ENCODE measurements at regions not wholly inside any gene's neighbourhood (a gene's known extent, or its start where the extent isn't known, plus 50 kb on each side); places are given as distances from the start of the nearest gene placed in this dataset.

DNA sequence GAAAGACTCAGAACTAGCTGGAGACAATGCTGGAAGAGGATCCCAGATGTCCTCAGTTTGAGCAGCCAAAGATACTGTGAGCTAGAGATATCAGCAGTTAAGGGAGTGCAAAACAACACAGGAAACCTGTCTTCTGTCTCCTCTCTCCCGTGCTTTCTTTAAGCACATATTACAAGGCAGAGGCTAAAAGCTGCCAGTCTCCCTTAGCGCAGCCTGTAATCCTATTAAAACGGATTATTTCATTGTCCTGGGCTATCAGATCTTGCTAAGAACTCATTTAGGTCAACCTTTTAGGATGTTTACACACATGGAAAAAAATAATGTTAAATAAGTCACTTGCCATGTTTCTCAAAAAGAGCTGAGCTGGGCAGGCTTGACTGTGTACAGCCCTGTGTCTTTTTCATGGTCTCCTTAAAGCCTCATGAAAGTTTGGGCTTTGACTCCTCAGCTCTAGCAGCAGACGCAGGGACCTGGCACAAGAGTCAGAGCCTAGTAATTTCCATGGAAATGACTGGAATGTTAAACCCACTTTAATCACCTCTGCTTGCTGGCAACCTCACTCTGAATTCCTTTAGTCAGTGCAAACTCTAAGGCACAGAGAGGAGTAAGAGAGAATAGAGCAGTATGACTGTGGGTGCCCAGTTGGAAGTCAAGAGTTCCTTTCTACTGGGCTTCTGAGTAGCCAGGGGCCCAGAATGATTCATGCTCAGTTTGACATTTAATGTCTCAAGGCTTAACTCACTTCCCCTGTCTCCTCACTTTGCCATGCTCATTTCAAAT is 491.9 kb downstream of the NTRK3 start:
- no peak for FAIRE-seq

DNA sequence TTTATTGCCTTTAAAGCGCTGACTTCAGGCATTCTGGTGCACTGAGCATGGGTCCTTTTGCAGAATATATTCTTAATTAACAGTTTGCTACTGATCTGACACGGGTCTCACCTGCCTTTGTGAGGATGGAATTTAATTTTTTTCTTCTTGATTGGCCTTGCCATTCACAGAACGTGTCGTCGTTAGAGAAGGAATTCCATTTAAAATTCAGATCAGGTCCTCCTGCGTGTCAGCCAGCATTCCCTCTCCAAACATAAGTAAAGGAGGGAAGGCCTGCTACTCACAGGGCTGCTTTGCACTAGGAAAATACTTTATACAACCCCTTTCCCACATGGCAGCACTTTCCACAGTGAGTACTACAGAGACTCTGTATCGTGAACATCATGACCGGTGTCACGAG is 492.7 kb downstream of the NTRK3 start:
- ChIA-PET CTCF (no interaction called here), POLR2A (no interaction called here)
- Histone ChIP-seq H3K27ac (peak overlapping the region in 1 of 2 experiments; percentile 55; a peak in 3 of 6 replicates), H3K4me3 (no peak overlapping the region), H3K9me3 (no peaks in the 10 kb centered on the region), H3K4me1 (peaks cover 14% of the 10 kb centered on the region), H3K4me2 (no peak overlapping the region)
- 65% methylated on average over 9 of the region's 9 CpGs for WGBS (ENCODE audit: missing lambda C conversion rate)
- TF ChIP-seq, protein P1, sequence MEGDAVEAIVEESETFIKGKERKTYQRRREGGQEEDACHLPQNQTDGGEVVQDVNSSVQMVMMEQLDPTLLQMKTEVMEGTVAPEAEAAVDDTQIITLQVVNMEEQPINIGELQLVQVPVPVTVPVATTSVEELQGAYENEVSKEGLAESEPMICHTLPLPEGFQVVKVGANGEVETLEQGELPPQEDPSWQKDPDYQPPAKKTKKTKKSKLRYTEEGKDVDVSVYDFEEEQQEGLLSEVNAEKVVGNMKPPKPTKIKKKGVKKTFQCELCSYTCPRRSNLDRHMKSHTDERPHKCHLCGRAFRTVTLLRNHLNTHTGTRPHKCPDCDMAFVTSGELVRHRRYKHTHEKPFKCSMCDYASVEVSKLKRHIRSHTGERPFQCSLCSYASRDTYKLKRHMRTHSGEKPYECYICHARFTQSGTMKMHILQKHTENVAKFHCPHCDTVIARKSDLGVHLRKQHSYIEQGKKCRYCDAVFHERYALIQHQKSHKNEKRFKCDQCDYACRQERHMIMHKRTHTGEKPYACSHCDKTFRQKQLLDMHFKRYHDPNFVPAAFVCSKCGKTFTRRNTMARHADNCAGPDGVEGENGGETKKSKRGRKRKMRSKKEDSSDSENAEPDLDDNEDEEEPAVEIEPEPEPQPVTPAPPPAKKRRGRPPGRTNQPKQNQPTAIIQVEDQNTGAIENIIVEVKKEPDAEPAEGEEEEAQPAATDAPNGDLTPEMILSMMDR (IDR thresholded peaks at IDR 0.05), result no peak
- TF ChIP-seq ZSCAN20 (CRISPR knock-in tag; IDR thresholded peaks at IDR 0.05) (no peak), SREBF2 (IDR thresholded peaks at IDR 0.05) (no peak), CHD4 (IDR thresholded peaks at IDR 0.05; ENCODE audit: borderline replicate concordance) (no peak), SMC3 (IDR thresholded peaks at IDR 0.05) (no peak), EHMT2 (IDR thresholded peaks at IDR 0.05; ENCODE audit: low read depth) (no peak)
- TF ChIP-seq, protein P2, sequence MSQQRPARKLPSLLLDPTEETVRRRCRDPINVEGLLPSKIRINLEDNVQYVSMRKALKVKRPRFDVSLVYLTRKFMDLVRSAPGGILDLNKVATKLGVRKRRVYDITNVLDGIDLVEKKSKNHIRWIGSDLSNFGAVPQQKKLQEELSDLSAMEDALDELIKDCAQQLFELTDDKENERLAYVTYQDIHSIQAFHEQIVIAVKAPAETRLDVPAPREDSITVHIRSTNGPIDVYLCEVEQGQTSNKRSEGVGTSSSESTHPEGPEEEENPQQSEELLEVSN (IDR thresholded peaks at IDR 0.05; ENCODE audit: borderline replicate concordance, low read depth), result no peak
- no peak for DNase-seq (ENCODE audit: low read depth in 1 of 2, low spot score in 1 of 2)
- FAIRE-seq, result no peak
- no peak for ATAC-seq

More for the DNA sequence above, 491.9 kb downstream of the NTRK3 start:
- peak overlapping the region; percentile 2; the same call in 1 of the 3 replicates for H3K4me2 ChIP-seq
- H3K9me3 ChIP-seq, result no peaks in the 10 kb centered on the region
- ATAC-seq (peak; percentile 82 to 92), DNase-seq (ENCODE audit: low read depth in 1 of 2, low spot score in 1 of 2) (peak in 1 of 2 experiments; percentile 17)
- TF ChIP-seq, protein P3, sequence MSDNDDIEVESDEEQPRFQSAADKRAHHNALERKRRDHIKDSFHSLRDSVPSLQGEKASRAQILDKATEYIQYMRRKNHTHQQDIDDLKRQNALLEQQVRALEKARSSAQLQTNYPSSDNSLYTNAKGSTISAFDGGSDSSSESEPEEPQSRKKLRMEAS (IDR thresholded peaks at IDR 0.05), result peak; percentile 29; the same call in 1 of the 2 replicates
- TF ChIP-seq HEYL (CRISPR knock-in tag; IDR thresholded peaks at IDR 0.05), result no peak
- no peak for TF ChIP-seq CEBPB (IDR thresholded peaks at IDR 0.05)
- no peak for TF ChIP-seq FOSB (CRISPR knock-in tag; IDR thresholded peaks at IDR 0.05)
- TF ChIP-seq EP300 (IDR thresholded peaks at IDR 0.05), result 0 out of 5 replicates have a peak, but pooled peaks of 1 of the 2 experiments have one; percentile 18
- no peak for TF ChIP-seq MYC (IDR thresholded peaks at IDR 0.05; ENCODE audit: borderline replicate concordance, low read length)
- POLR2A ChIA-PET, result no interaction called here
- H3K4me1 ChIP-seq, result peaks cover 14% of the 10 kb centered on the region
- CTCF ChIA-PET, result interaction anchor here (1.4 to 1.8 kb wide), 2 partner anchors 78 to 482 kb away, joined by 6 read pairs; no protein-coding TSS in a partner anchor
- 22% methylated on average over 4 of the region's 4 CpGs for WGBS (ENCODE audit: missing lambda C conversion rate)
- peak overlapping the region in 1 of 2 experiments; percentile 60; a peak in 3 of 6 replicates for H3K27ac ChIP-seq
- no peak overlapping the region for H3K4me3 ChIP-seq

DNA sequence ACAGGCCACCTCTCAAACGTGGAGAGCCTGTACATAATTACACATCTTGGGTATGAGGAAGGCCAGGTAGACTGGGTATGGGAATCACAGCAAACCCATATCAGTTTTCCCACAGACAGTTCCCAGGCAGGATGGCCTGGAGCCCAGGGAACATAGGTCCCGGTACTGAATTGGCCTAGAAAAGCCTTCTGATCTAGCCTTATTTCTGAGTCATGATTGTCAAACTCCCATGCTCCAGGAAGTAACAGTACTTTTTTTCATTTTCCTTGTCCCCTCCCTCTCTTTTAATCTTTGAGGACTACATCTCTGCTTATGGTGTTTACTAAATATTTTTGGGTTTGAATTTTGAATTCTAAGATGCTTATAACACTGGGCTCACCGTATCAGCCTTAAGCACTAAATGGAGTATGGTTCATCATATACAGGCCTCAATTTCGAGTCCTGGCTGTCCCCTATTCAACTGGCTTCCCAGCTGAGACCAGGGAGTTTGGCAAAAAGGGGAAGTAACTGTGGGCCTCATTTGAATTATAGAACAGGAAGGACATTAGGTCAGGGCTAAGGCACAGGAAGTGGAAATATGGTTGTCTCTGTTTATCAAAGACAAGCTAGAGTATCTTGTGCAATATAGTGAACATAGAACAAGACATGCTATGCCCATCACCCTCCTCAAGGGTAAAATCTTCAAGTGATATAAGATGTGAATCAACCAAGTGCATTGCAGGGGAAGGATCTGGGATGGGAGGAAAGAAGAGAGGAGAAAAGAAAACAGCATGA is 494.6 kb downstream of the NTRK3 start:
- FAIRE-seq, result no peak
- no peak for TF ChIP-seq FOSL2 (IDR thresholded peaks at IDR 0.05)
- no peak for TF ChIP-seq FOSL2 (CRISPR knock-in tag; IDR thresholded peaks at IDR 0.05)
- TF ChIP-seq EP300 (IDR thresholded peaks at IDR 0.05), result no peak
- TF ChIP-seq CHD4 (IDR thresholded peaks at IDR 0.05; ENCODE audit: borderline replicate concordance), result no peak
- no peak for TF ChIP-seq CHD2 (IDR thresholded peaks at IDR 0.05; ENCODE audit: low read length, partially characterized antibody)
- no peak for TF ChIP-seq CEBPB (IDR thresholded peaks at IDR 0.05)
- TF ChIP-seq RFX5 (IDR thresholded peaks at IDR 0.05), result no peak
- TF ChIP-seq, protein P2 (IDR thresholded peaks at IDR 0.05; ENCODE audit: borderline replicate concordance, low read depth), result no peak
- H3K4me3 ChIP-seq, result no peak overlapping the region
- no peak for ATAC-seq
- H3K4me2 ChIP-seq, result no peak overlapping the region
- no peaks in the 10 kb centered on the region for H3K9me3 ChIP-seq
- POLR2A ChIA-PET, result interaction anchor here (0.6 kb wide), 1 partner anchor 702 kb away, joined by 4 read pairs; no protein-coding TSS in a partner anchor
- no peak for DNase-seq (ENCODE audit: low read depth in 1 of 2, low spot score in 1 of 2)
- no peak overlapping the region for H3K27ac ChIP-seq
- peaks cover 14% of the 10 kb centered on the region for H3K4me1 ChIP-seq
- CTCF ChIA-PET, result no interaction called here
- 44% methylated on average over 4 of the region's 4 CpGs for WGBS (ENCODE audit: missing lambda C conversion rate)
